Anterior cingulate cortex (tissue), 58 donors: ENCODE measurements at regions not wholly inside any gene's neighbourhood (a gene's known extent, or its start where the extent isn't known, plus 50 kb on each side); places are given as distances from the start of the nearest gene placed in this dataset.

Experiments used
- DNase-seq, 58 donors: peaks; one replicate each; lab custom pipeline; 2025; lab: John Stamatoyannopoulos, UW

GRCh38 chr1:29900712-29901111 lies 664.4 kb downstream of the PTPRU start:
- no peak for DNase-seq

- peak in 3 of 58 donors; percentile 4 to 7 (median 7) for DNase-seq
Observed at GRCh38 chr1:29900104-29900679, 663.9 kb downstream of the PTPRU start.

GRCh38 chr1:29896791-29897714 lies 660.7 kb downstream of the PTPRU start:
- DNase-seq = no peak

- DNase-seq = no peak
Observed at GRCh38 chr1:29896300-29896699, 660.0 kb downstream of the PTPRU start.

- no peak for DNase-seq
Observed at GRCh38 chr1:29895201-29895600, 658.9 kb downstream of the PTPRU start.

- no peak for DNase-seq
Observed at GRCh38 chr1:29894311-29894710, 658.0 kb downstream of the PTPRU start.

GRCh38 chr1:29893806-29894205 lies 657.5 kb downstream of the PTPRU start:
- DNase-seq = no peak

GRCh38 chr1:29893046-29893723 lies 656.9 kb downstream of the PTPRU start:
- DNase-seq = no peak

- DNase-seq = no peak
Observed at GRCh38 chr1:29892247-29892646, 655.9 kb downstream of the PTPRU start.

- no peak for DNase-seq
Observed at GRCh38 chr1:29890201-29890959, 654.1 kb downstream of the PTPRU start.

GRCh38 chr1:29889776-29890175 lies 653.5 kb downstream of the PTPRU start:
- DNase-seq = no peak

- no peak for DNase-seq
Observed at GRCh38 chr1:29884740-29885139, 648.4 kb downstream of the PTPRU start.

GRCh38 chr1:29883986-29884385 lies 647.7 kb downstream of the PTPRU start:
- DNase-seq = no peak

- no peak for DNase-seq
Observed at GRCh38 chr1:29883411-29883832, 647.1 kb downstream of the PTPRU start.

GRCh38 chr1:29880556-29880955 lies 644.2 kb downstream of the PTPRU start:
- DNase-seq = no peak

GRCh38 chr1:29879217-29879616 lies 642.9 kb downstream of the PTPRU start:
- DNase-seq = no peak

GRCh38 chr1:29878501-29878900 lies 642.2 kb downstream of the PTPRU start:
- DNase-seq = no peak

- DNase-seq = no peak
Observed at GRCh38 chr1:29876902-29877301, 640.6 kb downstream of the PTPRU start.

- no peak for DNase-seq
Observed at GRCh38 chr1:29876441-29876840, 640.1 kb downstream of the PTPRU start.

- DNase-seq = no peak
Observed at GRCh38 chr1:29875557-29876028, 639.3 kb downstream of the PTPRU start.
